ENCODE measurements at regions not wholly inside any gene's neighbourhood (a gene's known extent, or its start where the extent isn't known, plus 50 kb on each side); places are given as distances from the start of the nearest gene placed in this dataset.

- DNase-seq (ENCODE audit: low read depth, low spot score) (no peak), ATAC-seq (no peak)
- no peaks in the 10 kb centered on the region for H3K9me3 ChIP-seq (ENCODE audit: control insufficient read depth in 1 of 2, insufficient read depth in 1 of 2, low read depth in 1 of 2, low read length in 2 of 2)
- RAD21 ChIA-PET (ENCODE audit: low non-redundant PET in 1 of 2, low total read pairs in 2 of 2, uncharacterized antibody in 2 of 2, unreplicated experiment in 2 of 2) = no interaction called here
- POLR2A ChIA-PET = no interaction called here
- no peak overlapping the region for H3K9ac ChIP-seq (ENCODE audit: low read length)
- H3K27ac ChIP-seq (ENCODE audit: low read depth, low read length) = no peak overlapping the region
- no peak overlapping the region for H2AFZ ChIP-seq (ENCODE audit: low read depth, low read length, poor library complexity, severe bottlenecking)
- CTCF ChIA-PET = no interaction called here
- no peaks in the 10 kb centered on the region for H3K4me1 ChIP-seq (ENCODE audit: control insufficient read depth in 1 of 2, insufficient read depth in 2 of 2, low read length in 2 of 2)
- H3K4me3 ChIP-seq (replicated peaks in 1 of 2; ENCODE audit: low read depth in 1 of 2, low read length in 2 of 2) = no peak overlapping the region
- H3K79me2 ChIP-seq (ENCODE audit: insufficient read depth, low read length) = no peaks in the 10 kb centered on the region
- intact Hi-C loops (cut with micrococcal nuclease) = no loop called here
- H3K27me3 ChIP-seq (ENCODE audit: insufficient read depth, low read length) = peaks cover 87% of the 10 kb centered on the region
- no peaks in the 10 kb centered on the region for H4K20me1 ChIP-seq (ENCODE audit: insufficient read depth)
- no peak overlapping the region for H3K4me2 ChIP-seq (ENCODE audit: low read length)
- H3K9me2 ChIP-seq (ENCODE audit: insufficient read depth) = no peaks in the 10 kb centered on the region
- H3K36me3 ChIP-seq (ENCODE audit: control insufficient read depth in 1 of 2, insufficient read depth in 2 of 2, low read length in 2 of 2) = no peaks in the 10 kb centered on the region
- TF ChIP-seq SRF (IDR thresholded peaks at IDR 0.05; ENCODE audit: low read depth) (no peak), ELF1 (IDR thresholded peaks at IDR 0.05; ENCODE audit: borderline replicate concordance, low read depth) (no peak), CEBPB (IDR thresholded peaks at IDR 0.05; ENCODE audit: low read depth) (no peak), EZH2phosphoT487 (IDR thresholded peaks at IDR 0.05; ENCODE audit: borderline replicate concordance) (no peak), TCF7L2 (IDR thresholded peaks at IDR 0.05; ENCODE audit: borderline replicate concordance, extremely low read depth, insufficient read depth, insufficient read length) (no peak), EGR1 (IDR thresholded peaks at IDR 0.05; ENCODE audit: low read depth) (no peak), EZH2 (IDR thresholded peaks at IDR 0.05) (no peak), YY1 (IDR thresholded peaks at IDR 0.05; ENCODE audit: extremely low read depth, insufficient replicate concordance, low read depth, low read length) (no peak)
- TF ChIP-seq, protein P1, sequence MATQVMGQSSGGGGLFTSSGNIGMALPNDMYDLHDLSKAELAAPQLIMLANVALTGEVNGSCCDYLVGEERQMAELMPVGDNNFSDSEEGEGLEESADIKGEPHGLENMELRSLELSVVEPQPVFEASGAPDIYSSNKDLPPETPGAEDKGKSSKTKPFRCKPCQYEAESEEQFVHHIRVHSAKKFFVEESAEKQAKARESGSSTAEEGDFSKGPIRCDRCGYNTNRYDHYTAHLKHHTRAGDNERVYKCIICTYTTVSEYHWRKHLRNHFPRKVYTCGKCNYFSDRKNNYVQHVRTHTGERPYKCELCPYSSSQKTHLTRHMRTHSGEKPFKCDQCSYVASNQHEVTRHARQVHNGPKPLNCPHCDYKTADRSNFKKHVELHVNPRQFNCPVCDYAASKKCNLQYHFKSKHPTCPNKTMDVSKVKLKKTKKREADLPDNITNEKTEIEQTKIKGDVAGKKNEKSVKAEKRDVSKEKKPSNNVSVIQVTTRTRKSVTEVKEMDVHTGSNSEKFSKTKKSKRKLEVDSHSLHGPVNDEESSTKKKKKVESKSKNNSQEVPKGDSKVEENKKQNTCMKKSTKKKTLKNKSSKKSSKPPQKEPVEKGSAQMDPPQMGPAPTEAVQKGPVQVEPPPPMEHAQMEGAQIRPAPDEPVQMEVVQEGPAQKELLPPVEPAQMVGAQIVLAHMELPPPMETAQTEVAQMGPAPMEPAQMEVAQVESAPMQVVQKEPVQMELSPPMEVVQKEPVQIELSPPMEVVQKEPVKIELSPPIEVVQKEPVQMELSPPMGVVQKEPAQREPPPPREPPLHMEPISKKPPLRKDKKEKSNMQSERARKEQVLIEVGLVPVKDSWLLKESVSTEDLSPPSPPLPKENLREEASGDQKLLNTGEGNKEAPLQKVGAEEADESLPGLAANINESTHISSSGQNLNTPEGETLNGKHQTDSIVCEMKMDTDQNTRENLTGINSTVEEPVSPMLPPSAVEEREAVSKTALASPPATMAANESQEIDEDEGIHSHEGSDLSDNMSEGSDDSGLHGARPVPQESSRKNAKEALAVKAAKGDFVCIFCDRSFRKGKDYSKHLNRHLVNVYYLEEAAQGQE (IDR thresholded peaks at IDR 0.05; ENCODE audit: low read depth) = no peak
- BruUV-seq (replicated peaks) = no TSS peak
Observed at GRCh38 chr9:3023449-3023848, 179.6 kb upstream of the PUM3 start.

Data from HCT116 (cell line).